Activated CD8-positive, alpha-beta memory T cell treated with anti-CD3 and anti-CD28 coated beads, Interleukin-2, amount 10 ng/mL, durations not matched to agents 7 days and 5 days (primary cell): ENCODE measurements at regions not wholly inside any gene's neighbourhood (a gene's known extent, or its start where the extent isn't known, plus 50 kb on each side); places are given as distances from the start of the nearest gene placed in this dataset.
A peak's percentile ranks its signal among the peaks of the same experiment; 100 is the strongest.
"Not testable (repeated sequence)": the region's sequence is repeated elsewhere in the genome, so short reads cannot be mapped to it uniquely, and the experiment has no call there.

ENCODE experiments used
- ATAC-seq: fragments of 150-1000 bp; cut with Tn5 transposase; one replicate; pipeline ENCODE4 v1.10.0; 2021; ENCODE audit warnings: moderate library complexity
- CTCF ChIA-PET: fragments of 350-600 bp; sonication (Branson Sonifier 250); formaldehyde crosslinking; loops from one replicate; lab custom pipeline; 2021; ENCODE audit warnings: antibody characterized with exemption; lab: Charles Lee
- DNase-seq: peaks from one replicate; pipeline ENCODE4 v3.0.0-alpha.2; 2020
- H3K27ac Mint-ChIP-seq: one replicate; pipeline ENCODE4 v1.8.0; 2021; ENCODE audit warnings: mild to moderate bottlenecking, mixed read lengths
- H3K27me3 Mint-ChIP-seq: one replicate; pipeline ENCODE4 v1.8.0; 2021; ENCODE audit warnings: mixed read lengths
- H3K36me3 Mint-ChIP-seq: one replicate; pipeline ENCODE4 v1.8.0; 2021; ENCODE audit warnings: mild to moderate bottlenecking, mixed read lengths
- H3K4me1 Mint-ChIP-seq: one replicate; pipeline ENCODE4 v1.8.0; 2021; ENCODE audit warnings: mixed read lengths
- H3K4me3 Mint-ChIP-seq: one replicate; pipeline ENCODE4 v1.8.0; 2021; ENCODE audit warnings: mild to moderate bottlenecking, moderate library complexity, mixed read lengths
- H3K9me3 Mint-ChIP-seq: one replicate; pipeline ENCODE4 v1.8.0; 2022; ENCODE audit warnings: low read depth, mixed read lengths

GRCh38 chr2:241956521-241957110, 87.1 kb downstream of the RTP5 start:
- CTCF ChIA-PET = no interaction called here

GRCh38 chr2:241957276-241957675, 87.7 kb downstream of the RTP5 start:
- Mint-ChIP-seq H3K27ac (no peak overlapping the region), H3K4me1 (no peaks in the 10 kb centered on the region), H3K27me3 (peaks cover 2% of the 10 kb centered on the region), H3K36me3 (peaks cover 1% of the 10 kb centered on the region), H3K9me3 (no peaks in the 10 kb centered on the region), H3K4me3 (no peak overlapping the region)
- ATAC-seq (no peak), DNase-seq (no peak)
- CTCF ChIA-PET = no interaction called here

More at GRCh38 chr2:241956521-241957110, 87.1 kb downstream of the RTP5 start:
- DNase-seq (no peak), ATAC-seq (no peak)
- Mint-ChIP-seq H3K4me1 (no peaks in the 10 kb centered on the region), H3K9me3 (no peaks in the 10 kb centered on the region), H3K36me3 (peaks cover 1% of the 10 kb centered on the region), H3K4me3 (no peak overlapping the region), H3K27me3 (no peaks in the 10 kb centered on the region), H3K27ac (no peak overlapping the region)

GRCh38 chr2:241958818-241959545, 89.5 kb downstream of the RTP5 start:
- DNase-seq (no peak), ATAC-seq (no peak)
- Mint-ChIP-seq H3K4me3 (no peak overlapping the region), H3K27me3 (peaks cover 7% of the 10 kb centered on the region), H3K4me1 (no peaks in the 10 kb centered on the region), H3K9me3 (no peaks in the 10 kb centered on the region), H3K27ac (no peak overlapping the region), H3K36me3 (peaks cover 1% of the 10 kb centered on the region)
- CTCF ChIA-PET = interaction anchor here (2.8 kb wide), 1 partner anchor 8 kb away, joined by 17 read pairs; no protein-coding TSS in a partner anchor

- DNase-seq (no peak), ATAC-seq (no peak)
- H3K27ac Mint-ChIP-seq = no peak overlapping the region
- CTCF ChIA-PET = interaction anchor here (2.8 kb wide), 1 partner anchor 9 kb away, joined by 17 read pairs; no protein-coding TSS in a partner anchor
- no peaks in the 10 kb centered on the region for H3K4me1 Mint-ChIP-seq
- H3K9me3 Mint-ChIP-seq = no peaks in the 10 kb centered on the region
- no peak overlapping the region for H3K4me3 Mint-ChIP-seq
- peaks cover 9% of the 10 kb centered on the region for H3K27me3 Mint-ChIP-seq
- H3K36me3 Mint-ChIP-seq = peaks cover 1% of the 10 kb centered on the region
Measured at GRCh38 chr2:241959751-241960269, 90.3 kb downstream of the RTP5 start.

- ATAC-seq (no peak), DNase-seq (no peak)
- H3K36me3 Mint-ChIP-seq = peaks cover 1% of the 10 kb centered on the region
- H3K27me3 Mint-ChIP-seq = peaks cover 9% of the 10 kb centered on the region
- H3K4me3 Mint-ChIP-seq = no peak overlapping the region
- H3K4me1 Mint-ChIP-seq = peaks cover 12% of the 10 kb centered on the region
- no peak overlapping the region for H3K27ac Mint-ChIP-seq
- H3K9me3 Mint-ChIP-seq = no peaks in the 10 kb centered on the region
- CTCF ChIA-PET = interaction anchor here (1.4 to 2.8 kb wide), 2 partner anchors 10 to 11 kb away, joined by 5 to 17 read pairs; no protein-coding TSS in a partner anchor
Measured at GRCh38 chr2:241961454-241961853, 91.9 kb downstream of the RTP5 start.

GRCh38 chr2:241964133-241964532, 94.6 kb downstream of the RTP5 start:
- Mint-ChIP-seq H3K4me3 (no peak overlapping the region), H3K27me3 (peaks cover 9% of the 10 kb centered on the region), H3K9me3 (no peaks in the 10 kb centered on the region), H3K4me1 (peaks cover 18% of the 10 kb centered on the region), H3K36me3 (no peaks in the 10 kb centered on the region), H3K27ac (no peak overlapping the region)
- ATAC-seq (no peak), DNase-seq (no peak)
- CTCF ChIA-PET = interaction anchor here (0.7 to 3.1 kb wide), 2 partner anchors 13 to 35 kb away, joined by 3 to 24 read pairs; no protein-coding TSS in a partner anchor

GRCh38 chr2:241965931-241966412, 96.4 kb downstream of the RTP5 start:
- Mint-ChIP-seq H3K4me3 (peak overlapping the region; percentile 66), H3K36me3 (no peaks in the 10 kb centered on the region), H3K27ac (peak overlapping the region; percentile 75), H3K4me1 (peaks cover 18% of the 10 kb centered on the region), H3K27me3 (peaks cover 9% of the 10 kb centered on the region), H3K9me3 (no peaks in the 10 kb centered on the region)
- ATAC-seq (peak; percentile 93), DNase-seq (peak; percentile 90)
- CTCF ChIA-PET = interaction anchor here (0.7 to 3.1 kb wide), 4 partner anchors 11 to 66 kb away, joined by 3 to 24 read pairs (median 3); no protein-coding TSS in a partner anchor

GRCh38 chr2:241966647-241967466, 97.3 kb downstream of the RTP5 start:
- H3K36me3 Mint-ChIP-seq = no peaks in the 10 kb centered on the region
- ATAC-seq (no peak), DNase-seq (no peak)
- peaks cover 18% of the 10 kb centered on the region for H3K4me1 Mint-ChIP-seq
- H3K4me3 Mint-ChIP-seq = peak overlapping the region; percentile 66
- no peaks in the 10 kb centered on the region for H3K9me3 Mint-ChIP-seq
- peaks cover 9% of the 10 kb centered on the region for H3K27me3 Mint-ChIP-seq
- H3K27ac Mint-ChIP-seq = peak overlapping the region; percentile 75
- CTCF ChIA-PET = interaction anchor here (1.0 to 3.1 kb wide), 2 partner anchors 16 kb away, joined by 3 to 24 read pairs; no protein-coding TSS in a partner anchor

GRCh38 chr2:241967467-241968144, 98.1 kb downstream of the RTP5 start:
- CTCF ChIA-PET = interaction anchor here (1.0 kb wide), 1 partner anchor 17 kb away, joined by 3 read pairs; no protein-coding TSS in a partner anchor
- no peak for ATAC-seq

GRCh38 chr2:241968417-241968816, 98.9 kb downstream of the RTP5 start:
- Mint-ChIP-seq H3K36me3 (peaks cover 6% of the 10 kb centered on the region), H3K9me3 (no peaks in the 10 kb centered on the region), H3K4me3 (no peak overlapping the region), H3K27ac (no peak overlapping the region), H3K4me1 (peaks cover 18% of the 10 kb centered on the region), H3K27me3 (peaks cover 6% of the 10 kb centered on the region)
- CTCF ChIA-PET = no interaction called here
- DNase-seq (no peak), ATAC-seq (no peak)

More at GRCh38 chr2:241967467-241968144, 98.1 kb downstream of the RTP5 start:
- H3K27me3 Mint-ChIP-seq = peaks cover 6% of the 10 kb centered on the region
- no peak for DNase-seq
- peaks cover 18% of the 10 kb centered on the region for H3K4me1 Mint-ChIP-seq
- no peaks in the 10 kb centered on the region for H3K9me3 Mint-ChIP-seq
- H3K27ac Mint-ChIP-seq = no peak overlapping the region
- H3K4me3 Mint-ChIP-seq = no peak overlapping the region
- H3K36me3 Mint-ChIP-seq = peaks cover 3% of the 10 kb centered on the region

GRCh38 chr2:241969182-241969581, 99.7 kb downstream of the RTP5 start:
- H3K27ac Mint-ChIP-seq, H3K4me3 Mint-ChIP-seq, CTCF ChIA-PET, DNase-seq, ATAC-seq, H3K27me3 Mint-ChIP-seq, H3K36me3 Mint-ChIP-seq, H3K9me3 Mint-ChIP-seq: not testable (repeated sequence)
- peaks cover 18% of the 10 kb centered on the region for H3K4me1 Mint-ChIP-seq

GRCh38 chr2:241970716-241971115, 101.2 kb downstream of the RTP5 start:
- H3K4me3 Mint-ChIP-seq = no peak overlapping the region
- H3K9me3 Mint-ChIP-seq = no peaks in the 10 kb centered on the region
- CTCF ChIA-PET = no interaction called here
- no peak for DNase-seq
- ATAC-seq = no peak
- H3K4me1 Mint-ChIP-seq = peaks cover 13% of the 10 kb centered on the region
- no peaks in the 10 kb centered on the region for H3K27me3 Mint-ChIP-seq
- H3K27ac Mint-ChIP-seq = no peak overlapping the region
- peaks cover 6% of the 10 kb centered on the region for H3K36me3 Mint-ChIP-seq
